GM23338 (cell line): ENCODE measurements at regions not wholly inside any gene's neighbourhood (a gene's known extent, or its start where the extent isn't known, plus 50 kb on each side); places are given as distances from the start of the nearest gene placed in this dataset.

Experiments
- ATAC-seq: fragments of 200-7000 bp; cut with Tn5 transposase; 3 replicates; pipeline ENCODE4 v1.9.1; 2020
- DNase-seq: peaks from one replicate; pipeline ENCODE4 v3.0.0-alpha.2; 2015; ENCODE audit warnings: low spot score
- H2AFZ ChIP-seq: fragments of 200-600 bp; sonication (generic); 2 replicates; pipeline ENCODE4 v1.8.0; 2016; ENCODE audit warnings: antibody characterized with exemption, mild to moderate bottlenecking, moderate library complexity
- H3F3A ChIP-seq: fragments of 200-600 bp; sonication (generic); replicated peaks from 2 replicates; pipeline ENCODE4 v1.8.0; 2017; ENCODE audit warnings: antibody characterized with exemption, mixed run types, low read depth
- H3K27ac ChIP-seq: fragments of 200-600 bp; sonication (generic); 2 replicates; pipeline ENCODE4 v1.6.1; 2016; ENCODE audit warnings: low read depth
- H3K27me3 ChIP-seq: fragments of 200-600 bp; sonication (generic); 2 replicates; pipeline ENCODE4 v1.8.0; 2016; ENCODE audit warnings: mild to moderate bottlenecking, mixed run types, moderate library complexity; ENCODE audit not compliant: insufficient read depth
- H3K36me3 ChIP-seq: fragments of 200-600 bp; sonication (generic); 2 replicates; pipeline ENCODE4 v1.8.0; 2016; ENCODE audit warnings: mild to moderate bottlenecking; ENCODE audit not compliant: insufficient read depth
- H3K4me1 ChIP-seq: fragments of 200-600 bp; sonication (generic); 2 replicates; pipeline ENCODE4 v1.8.0; 2016; ENCODE audit warnings: mild to moderate bottlenecking, moderate library complexity; ENCODE audit not compliant: insufficient read depth
- H3K4me2 ChIP-seq: fragments of 200-600 bp; sonication (generic); 2 replicates; pipeline ENCODE4 v1.7.1; 2017; ENCODE audit warnings: mixed run types
- H3K4me3 ChIP-seq: fragments of 200-600 bp; sonication (generic); 2 replicates; pipeline ENCODE4 v1.6.1; 2016; ENCODE audit warnings: mixed run types
- H3K79me2 ChIP-seq: fragments of 200-600 bp; sonication (generic); replicated peaks from 2 replicates; pipeline ENCODE4 v1.8.0; 2017; ENCODE audit warnings: mild to moderate bottlenecking; ENCODE audit not compliant: insufficient read depth
- H3K9me2 ChIP-seq: fragments of 200-600 bp; sonication (generic); 2 replicates; pipeline ENCODE4 v1.8.0; 2017; ENCODE audit not compliant: insufficient read depth
- H4K20me1 ChIP-seq: fragments of 200-600 bp; sonication (generic); replicated peaks from 2 replicates; pipeline ENCODE4 v1.8.0; 2017; ENCODE audit warnings: mild to moderate bottlenecking; ENCODE audit not compliant: insufficient read depth
- H3K27ac Mint-ChIP-seq: 2 replicates; pipeline ENCODE4 v1.8.0; 2020; ENCODE audit warnings: inconsistent platforms, mild to moderate bottlenecking, moderate library complexity, mixed read lengths
- H3K27me3 Mint-ChIP-seq: 3 replicates; pipeline ENCODE4 v1.8.0; 2022; ENCODE audit warnings: low read depth, mild to moderate bottlenecking, moderate library complexity, mixed read lengths, inconsistent platforms; ENCODE audit not compliant: insufficient read depth, poor library complexity
- H3K36me3 Mint-ChIP-seq: 3 replicates; pipeline ENCODE4 v1.8.0; 2021; ENCODE audit warnings: low read depth, mild to moderate bottlenecking, inconsistent platforms, moderate library complexity, mixed read lengths
- H3K4me1 Mint-ChIP-seq: 3 replicates; pipeline ENCODE4 v1.8.0; 2020; ENCODE audit warnings: mild to moderate bottlenecking, inconsistent platforms, mixed read lengths
- H3K4me3 Mint-ChIP-seq: 3 replicates; pipeline ENCODE4 v1.8.0; 2021; ENCODE audit warnings: moderate library complexity, mild to moderate bottlenecking, inconsistent platforms, mixed read lengths
- H3K9me3 Mint-ChIP-seq: 3 replicates; pipeline ENCODE4 v1.8.0; 2020; ENCODE audit warnings: moderate library complexity, mild to moderate bottlenecking, inconsistent platforms, mixed read lengths
- CREB1 ChIP-seq: fragments of 250-450 bp; sonication (Bioruptor Pico); IDR thresholded peaks from 2 replicates; pipeline ENCODE4 v1.5.0; 2020; ENCODE audit warnings: low read depth, mild to moderate bottlenecking, moderate library complexity
- ETS1 ChIP-seq: IDR thresholded peaks from 2 replicates; pipeline ENCODE4 v1.6.1; 2016; ENCODE audit warnings: antibody characterized with exemption
- EZH2 ChIP-seq: fragments of 200-600 bp; sonication (generic); IDR thresholded peaks from one replicate; pipeline ENCODE4 v1.8.0; 2017; ENCODE audit warnings: antibody characterized with exemption, mild to moderate bottlenecking, low read depth; ENCODE audit not compliant: unreplicated experiment
- EZH2phosphoT487 ChIP-seq: fragments of 200-600 bp; sonication (generic); IDR thresholded peaks from one replicate; pipeline ENCODE4 v1.8.1; 2018; ENCODE audit warnings: antibody characterized with exemption; ENCODE audit not compliant: unreplicated experiment
- JUNB ChIP-seq: IDR thresholded peaks from one replicate; pipeline ENCODE4 v1.6.1; 2016; ENCODE audit warnings: antibody characterized with exemption; ENCODE audit not compliant: unreplicated experiment
- NANOG ChIP-seq: IDR thresholded peaks from 2 replicates; pipeline ENCODE4 v1.6.1; 2016; ENCODE audit warnings: antibody characterized with exemption, borderline replicate concordance
- POLR2AphosphoS5 ChIP-seq: IDR thresholded peaks from 2 replicates; pipeline ENCODE4 v1.6.1; 2016; ENCODE audit warnings: antibody characterized with exemption, low read depth
- REST ChIP-seq: IDR thresholded peaks from one replicate; pipeline ENCODE4 v1.6.1; 2018; ENCODE audit warnings: antibody characterized with exemption; ENCODE audit not compliant: unreplicated experiment
- STAT1 ChIP-seq: IDR thresholded peaks from one replicate; pipeline ENCODE4 v1.6.1; 2016; ENCODE audit warnings: antibody characterized with exemption; ENCODE audit not compliant: unreplicated experiment
- ZNF114 ChIP-seq: fragments of 250-450 bp; sonication (Bioruptor Pico); IDR thresholded peaks from 2 replicates; pipeline ENCODE4 v1.5.0; 2020; ENCODE audit warnings: mild to moderate bottlenecking, moderate library complexity
- ZNF331 ChIP-seq: fragments of 250-450 bp; sonication (Bioruptor Pico); IDR thresholded peaks from 2 replicates; pipeline ENCODE4 v1.5.0; 2020; ENCODE audit warnings: low read depth, mild to moderate bottlenecking, moderate library complexity
- ZNF462 ChIP-seq: fragments of 250-450 bp; sonication (Bioruptor Pico); IDR thresholded peaks from 2 replicates; pipeline ENCODE4 v1.5.0; 2020; ENCODE audit warnings: mild to moderate bottlenecking, moderate library complexity

GRCh38 chr10:78358351-78358750, 324.7 kb downstream of the RPS24 start:
- no peak overlapping the region for H3K27ac ChIP-seq
- TF ChIP-seq ZNF331 (CRISPR knock-in tag) (no peak), EZH2 (no peak), NANOG (no peak)
- H3K27me3 ChIP-seq: no peaks in the 10 kb centered on the region
- Mint-ChIP-seq H3K9me3 (no peaks in the 10 kb centered on the region), H3K27me3 (peaks cover 14% of the 10 kb centered on the region), H3K4me1 (peaks cover 39% of the 10 kb centered on the region), H3K4me3 (no peak overlapping the region), H3K36me3 (no peaks in the 10 kb centered on the region), H3K27ac (peak overlapping the region; percentile 63; the same call in 1 of the 2 replicates)
- H4K20me1 ChIP-seq: no peaks in the 10 kb centered on the region
- H3K9me2 ChIP-seq: peaks cover 4% of the 10 kb centered on the region; the same call in 1 of the 2 replicates
- H3K4me3 ChIP-seq: no peak overlapping the region
- H2AFZ ChIP-seq: no peak overlapping the region
- peaks cover 7% of the 10 kb centered on the region for H3K4me1 ChIP-seq
- H3K4me2 ChIP-seq: no peak overlapping the region
- no peaks in the 10 kb centered on the region for H3K79me2 ChIP-seq
- no peak for ATAC-seq
- no peaks in the 10 kb centered on the region for H3K36me3 ChIP-seq
- no peaks in the 10 kb centered on the region for H3F3A ChIP-seq
- DNase-seq: no peak

- Mint-ChIP-seq H3K36me3 (no peaks in the 10 kb centered on the region), H3K27me3 (peaks cover 13% of the 10 kb centered on the region), H3K4me1 (peaks cover 39% of the 10 kb centered on the region), H3K4me3 (no peak overlapping the region), H3K9me3 (no peaks in the 10 kb centered on the region), H3K27ac (no peak overlapping the region)
- H3K4me1 ChIP-seq: peaks cover 7% of the 10 kb centered on the region
- ATAC-seq: no peak
- H2AFZ ChIP-seq: no peak overlapping the region
- H3K4me3 ChIP-seq: no peak overlapping the region
- H3K79me2 ChIP-seq: no peaks in the 10 kb centered on the region
- no peaks in the 10 kb centered on the region for H3K27me3 ChIP-seq
- H3F3A ChIP-seq: no peaks in the 10 kb centered on the region
- no peak overlapping the region for H3K4me2 ChIP-seq
- DNase-seq: no peak
- H3K9me2 ChIP-seq: peaks cover 4% of the 10 kb centered on the region; the same call in 1 of the 2 replicates
- H3K36me3 ChIP-seq: no peaks in the 10 kb centered on the region
- no peaks in the 10 kb centered on the region for H4K20me1 ChIP-seq
- no peak overlapping the region for H3K27ac ChIP-seq
- TF ChIP-seq JUNB: no peak
- no peak for TF ChIP-seq EZH2
- no peak for TF ChIP-seq ZNF114
- no peak for TF ChIP-seq NANOG
- TF ChIP-seq ETS1: no peak
- TF ChIP-seq ZNF331 (CRISPR knock-in tag): no peak
- no peak for TF ChIP-seq POLR2AphosphoS5
- no peak for TF ChIP-seq EZH2phosphoT487
- no peak for TF ChIP-seq STAT1
- TF ChIP-seq CREB1: no peak
- TF ChIP-seq ZNF462: no peak
- TF ChIP-seq REST: no peak
Observed at GRCh38 chr10:78358982-78359381, 325.3 kb downstream of the RPS24 start.
